Epithelial cell of esophagus (primary cell): ENCODE measurements at regions not wholly inside any gene's neighbourhood (a gene's known extent, or its start where the extent isn't known, plus 50 kb on each side); places are given as distances from the start of the nearest gene placed in this dataset.

Experiments
- DNase-seq: peaks from one replicate; pipeline ENCODE4 v3.0.0; 2010; ENCODE audit warnings: low read depth
- H3K4me3 ChIP-seq: 2 replicates; pipeline ENCODE4 v1.5.1; 2011; ENCODE audit warnings: mild to moderate bottlenecking, low read length, control low read depth
- TF ChIP-seq, protein P1 (sequence below): IDR thresholded peaks from 2 replicates; pipeline ENCODE4 v1.5.1; 2011; ENCODE audit warnings: low read depth, mild to moderate bottlenecking, low read length, control low read depth, inconsistent platforms; ENCODE audit not compliant: insufficient read depth; ENCODE audit errors: missing control alignments

DNA sequence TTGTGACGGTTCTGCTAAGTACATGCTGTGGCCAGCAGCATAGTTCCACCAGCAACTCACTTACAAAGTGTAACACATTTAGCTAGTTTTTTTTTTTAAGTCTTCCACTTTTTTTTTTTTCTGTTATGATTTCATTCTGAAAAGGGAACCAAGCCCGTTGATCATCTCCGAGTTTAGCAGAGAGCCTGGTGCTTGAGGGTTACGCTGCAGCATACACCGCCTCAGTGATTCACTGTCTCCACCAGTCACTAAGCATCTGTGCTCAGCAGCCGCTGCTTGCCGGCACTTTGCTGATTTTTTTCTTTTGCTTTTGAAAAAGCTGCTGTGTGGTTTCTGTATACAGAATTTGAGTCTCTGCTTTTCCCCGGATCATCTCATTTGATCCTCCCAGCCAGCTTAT is 194.5 kb upstream of the CDH13 start:
- DNase-seq, result peak; percentile 9
- TF ChIP-seq, protein P1, sequence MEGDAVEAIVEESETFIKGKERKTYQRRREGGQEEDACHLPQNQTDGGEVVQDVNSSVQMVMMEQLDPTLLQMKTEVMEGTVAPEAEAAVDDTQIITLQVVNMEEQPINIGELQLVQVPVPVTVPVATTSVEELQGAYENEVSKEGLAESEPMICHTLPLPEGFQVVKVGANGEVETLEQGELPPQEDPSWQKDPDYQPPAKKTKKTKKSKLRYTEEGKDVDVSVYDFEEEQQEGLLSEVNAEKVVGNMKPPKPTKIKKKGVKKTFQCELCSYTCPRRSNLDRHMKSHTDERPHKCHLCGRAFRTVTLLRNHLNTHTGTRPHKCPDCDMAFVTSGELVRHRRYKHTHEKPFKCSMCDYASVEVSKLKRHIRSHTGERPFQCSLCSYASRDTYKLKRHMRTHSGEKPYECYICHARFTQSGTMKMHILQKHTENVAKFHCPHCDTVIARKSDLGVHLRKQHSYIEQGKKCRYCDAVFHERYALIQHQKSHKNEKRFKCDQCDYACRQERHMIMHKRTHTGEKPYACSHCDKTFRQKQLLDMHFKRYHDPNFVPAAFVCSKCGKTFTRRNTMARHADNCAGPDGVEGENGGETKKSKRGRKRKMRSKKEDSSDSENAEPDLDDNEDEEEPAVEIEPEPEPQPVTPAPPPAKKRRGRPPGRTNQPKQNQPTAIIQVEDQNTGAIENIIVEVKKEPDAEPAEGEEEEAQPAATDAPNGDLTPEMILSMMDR, result no peak

DNA sequence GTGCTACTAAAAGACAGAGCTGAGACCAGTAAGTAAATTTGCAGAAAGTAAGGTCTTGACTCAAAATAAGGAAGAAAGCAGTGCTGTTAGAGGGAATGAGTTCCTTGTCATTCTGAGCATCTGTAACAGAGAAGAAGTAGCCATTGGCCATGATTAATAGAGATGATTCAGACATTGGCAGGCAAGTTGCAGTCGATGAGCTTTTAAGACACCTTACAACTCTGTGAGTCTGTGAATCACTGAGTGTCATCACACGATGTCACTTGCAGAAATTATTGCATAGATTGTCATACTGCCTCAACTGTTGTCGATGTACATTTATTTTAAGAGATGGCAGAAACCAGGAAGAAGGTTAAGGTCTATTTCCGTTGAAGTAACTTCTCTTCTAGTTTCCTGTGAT is 201.1 kb upstream of the CDH13 start:
- no peak overlapping the region for H3K4me3 ChIP-seq
- peak; percentile 55 for DNase-seq
- TF ChIP-seq, protein P1, result no peak

More for the DNA sequence above, 194.5 kb upstream of the CDH13 start:
- H3K4me3 ChIP-seq, result no peak overlapping the region

- TF ChIP-seq, protein P1, result no peak
- DNase-seq, result no peak
- H3K4me3 ChIP-seq, result no peak overlapping the region
Measured at GRCh38 chr16:82421851-82422250, 204.9 kb upstream of the CDH13 start.

DNA sequence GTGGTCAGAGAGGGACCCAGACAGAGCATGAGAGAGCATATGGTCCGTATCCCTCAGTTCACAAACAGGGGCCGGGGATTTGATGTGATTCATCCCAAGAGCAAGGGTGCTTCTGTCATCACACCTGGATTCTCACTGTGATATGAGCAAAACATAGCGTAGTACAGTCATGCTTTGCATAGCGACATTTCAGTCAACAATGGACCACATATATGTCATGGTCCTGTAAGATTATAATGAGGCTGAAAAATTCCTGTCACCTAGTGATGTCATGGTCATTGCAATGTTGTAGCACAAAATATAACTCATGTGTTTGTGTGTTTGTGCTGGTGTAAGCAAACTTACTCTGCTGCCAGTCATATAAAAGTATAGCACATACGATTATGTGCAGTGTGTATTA is 207.4 kb upstream of the CDH13 start:
- TF ChIP-seq, protein P1, result no peak
- no peak for DNase-seq
- H3K4me3 ChIP-seq, result no peak overlapping the region

- H3K4me3 ChIP-seq, result no peak overlapping the region
- TF ChIP-seq, protein P1, result no peak
- no peak for DNase-seq
Measured at GRCh38 chr16:82414476-82414875, 212.3 kb upstream of the CDH13 start.

GRCh38 chr16:82412770-82413169 is 214.0 kb upstream of the CDH13 start:
- DNase-seq, result no peak
- TF ChIP-seq, protein P1, result no peak
- no peak overlapping the region for H3K4me3 ChIP-seq

- TF ChIP-seq, protein P1, result no peak
- H3K4me3 ChIP-seq, result no peak overlapping the region
- no peak for DNase-seq
Measured at GRCh38 chr16:82405736-82406135, 221.0 kb upstream of the CDH13 start.
